Testis (tissue), 2 donors: ENCODE measurements at regions not wholly inside any gene's neighbourhood (a gene's known extent, or its start where the extent isn't known, plus 50 kb on each side); places are given as distances from the start of the nearest gene placed in this dataset.

Source experiments
- DNase-seq: peaks from one replicate; pipeline ENCODE4 v3.0.0-alpha.2; 2019
- H3K27ac ChIP-seq, 2 donors: fragments of 200-600 bp; sonication (generic); one replicate each; pipeline ENCODE4 v1.5.1; 2019
- H3K27me3 ChIP-seq: fragments of 200-600 bp; sonication (generic); one replicate; pipeline ENCODE4 v1.5.1; 2019
- H3K36me3 ChIP-seq: fragments of 200-600 bp; sonication (generic); one replicate; pipeline ENCODE4 v1.5.1; 2017; ENCODE audit warnings: low read depth; ENCODE audit errors: missing control alignments
- H3K4me1 ChIP-seq: fragments of 200-600 bp; sonication (generic); one replicate; pipeline ENCODE4 v1.5.1; 2019
- H3K4me3 ChIP-seq, 2 donors: fragments of 200-600 bp; sonication (generic); one replicate each; pipeline ENCODE4 v1.5.1; 2017 to 2019
- H3K9me3 ChIP-seq: fragments of 200-600 bp; sonication (generic); one replicate; pipeline ENCODE4 v1.5.1; 2017
- POLR2A ChIP-seq: fragments of 450-650 bp; IDR thresholded peaks from one replicate; pipeline ENCODE4 v1.6.1; 2017; ENCODE audit warnings: antibody characterized with exemption, mild to moderate bottlenecking, moderate library complexity
- WGBS, 2 donors: methylation state at CpG; one replicate each; pipeline ENCODE4 v1.1.5; 2018; 5-methylcytosine and 5-hydroxymethylcytosine counted together
- intact Hi-C: fragments of 100-400 bp; cut with DNase I; formaldehyde crosslinking; loops from one replicate; pipeline ENCODE4 v1.15.1; 2023; ENCODE audit warnings: low total_unique reads
- TF ChIP-seq, protein P1 (sequence below), 3 experiments: fragments of 450-650 bp in 2 of 3; fragments of 200-600 bp in 1 of 3; sonication (generic) in 1 of 3; IDR thresholded peaks; one replicate each; pipeline ENCODE4 v1.5.1; 2016 to 2019; ENCODE audit warnings: antibody characterized with exemption in 3 of 3, mild to moderate bottlenecking in 2 of 3, moderate library complexity in 1 of 3

- Histone ChIP-seq H3K27me3 (no peaks in the 10 kb centered on the region), H3K4me1 (no peaks in the 10 kb centered on the region), H3K4me3 (no peak overlapping the region), H3K9me3 (no peaks in the 10 kb centered on the region), H3K36me3 (no peaks in the 10 kb centered on the region), H3K27ac (no peak overlapping the region)
- intact Hi-C loops = no loop called here
- TF ChIP-seq, protein P1, sequence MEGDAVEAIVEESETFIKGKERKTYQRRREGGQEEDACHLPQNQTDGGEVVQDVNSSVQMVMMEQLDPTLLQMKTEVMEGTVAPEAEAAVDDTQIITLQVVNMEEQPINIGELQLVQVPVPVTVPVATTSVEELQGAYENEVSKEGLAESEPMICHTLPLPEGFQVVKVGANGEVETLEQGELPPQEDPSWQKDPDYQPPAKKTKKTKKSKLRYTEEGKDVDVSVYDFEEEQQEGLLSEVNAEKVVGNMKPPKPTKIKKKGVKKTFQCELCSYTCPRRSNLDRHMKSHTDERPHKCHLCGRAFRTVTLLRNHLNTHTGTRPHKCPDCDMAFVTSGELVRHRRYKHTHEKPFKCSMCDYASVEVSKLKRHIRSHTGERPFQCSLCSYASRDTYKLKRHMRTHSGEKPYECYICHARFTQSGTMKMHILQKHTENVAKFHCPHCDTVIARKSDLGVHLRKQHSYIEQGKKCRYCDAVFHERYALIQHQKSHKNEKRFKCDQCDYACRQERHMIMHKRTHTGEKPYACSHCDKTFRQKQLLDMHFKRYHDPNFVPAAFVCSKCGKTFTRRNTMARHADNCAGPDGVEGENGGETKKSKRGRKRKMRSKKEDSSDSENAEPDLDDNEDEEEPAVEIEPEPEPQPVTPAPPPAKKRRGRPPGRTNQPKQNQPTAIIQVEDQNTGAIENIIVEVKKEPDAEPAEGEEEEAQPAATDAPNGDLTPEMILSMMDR (IDR thresholded peaks at IDR 0.05) = no peak
- TF ChIP-seq POLR2A = no peak
- DNase-seq = no peak
- WGBS, 2 donors = 71 to 72% methylated on average over 4 of the region's 4 CpGs
These were observed 1014.5 kb downstream of the BRINP3 start for GRCh38 chr1:189463166-189463565.

- no peak for DNase-seq
- H3K27ac ChIP-seq = no peak overlapping the region
- TF ChIP-seq POLR2A = no peak
- TF ChIP-seq, protein P1 (IDR thresholded peaks at IDR 0.05) = no peak
- intact Hi-C loops = no loop called here
- no peaks in the 10 kb centered on the region for H3K9me3 ChIP-seq
- WGBS, 2 donors = 80% methylated on average over 2 of the region's 2 CpGs
- no peaks in the 10 kb centered on the region for H3K27me3 ChIP-seq
- H3K4me3 ChIP-seq = no peak overlapping the region
- H3K36me3 ChIP-seq = no peaks in the 10 kb centered on the region
- H3K4me1 ChIP-seq = no peaks in the 10 kb centered on the region
These were observed 980.9 kb downstream of the BRINP3 start for GRCh38 chr1:189496768-189497167.

GRCh38 chr1:189499736-189500135 is 977.9 kb downstream of the BRINP3 start:
- Histone ChIP-seq H3K27me3 (no peaks in the 10 kb centered on the region), H3K9me3 (no peaks in the 10 kb centered on the region), H3K4me3 (no peak overlapping the region), H3K4me1 (no peaks in the 10 kb centered on the region), H3K36me3 (no peaks in the 10 kb centered on the region), H3K27ac (no peak overlapping the region)
- no peak for DNase-seq
- intact Hi-C loops = no loop called here
- TF ChIP-seq, protein P1 (IDR thresholded peaks at IDR 0.05) = no peak
- TF ChIP-seq POLR2A = no peak
- WGBS, 2 donors = 77 to 86% methylated on average over 4 of the region's 4 CpGs

DNA sequence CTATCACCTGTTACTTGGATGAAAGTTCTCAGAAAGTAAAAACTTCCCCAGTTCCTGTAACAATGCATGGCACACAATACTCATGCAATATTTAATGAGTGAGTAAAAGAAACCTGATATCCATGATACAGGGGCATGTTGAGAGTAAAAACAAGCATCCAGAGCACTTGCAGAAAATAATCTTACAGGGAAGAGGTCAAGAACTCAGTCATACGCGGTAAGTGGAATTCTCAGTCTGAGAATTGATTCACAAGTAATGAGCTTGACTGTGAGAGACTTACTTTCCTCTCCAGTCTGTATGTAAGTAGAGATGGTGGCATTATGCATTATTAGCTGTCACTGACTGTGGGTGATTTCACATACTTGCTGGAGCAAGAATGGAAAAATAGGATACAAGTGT is 976.9 kb downstream of the BRINP3 start:
- no peaks in the 10 kb centered on the region for H3K4me1 ChIP-seq
- no peaks in the 10 kb centered on the region for H3K9me3 ChIP-seq
- no peak for DNase-seq
- H3K36me3 ChIP-seq = no peaks in the 10 kb centered on the region
- no peaks in the 10 kb centered on the region for H3K27me3 ChIP-seq
- TF ChIP-seq POLR2A = no peak
- TF ChIP-seq, protein P1 (IDR thresholded peaks at IDR 0.05) = no peak
- no peak overlapping the region for H3K4me3 ChIP-seq
- intact Hi-C loops = no loop called here
- WGBS, 2 donors = 88 to 89% methylated on average over 2 of the region's 2 CpGs
- no peak overlapping the region for H3K27ac ChIP-seq

GRCh38 chr1:189510827-189511226 is 966.8 kb downstream of the BRINP3 start:
- intact Hi-C loops = no loop called here
- Histone ChIP-seq H3K27me3 (no peaks in the 10 kb centered on the region), H3K4me3 (no peak overlapping the region), H3K27ac (no peak overlapping the region), H3K4me1 (no peaks in the 10 kb centered on the region), H3K36me3 (no peaks in the 10 kb centered on the region), H3K9me3 (no peaks in the 10 kb centered on the region)
- TF ChIP-seq, protein P1 (IDR thresholded peaks at IDR 0.05) = no peak
- no peak for TF ChIP-seq POLR2A
- no peak for DNase-seq
